GM10266 (cell line): ENCODE measurements at regions not wholly inside any gene's neighbourhood (a gene's known extent, or its start where the extent isn't known, plus 50 kb on each side); places are given as distances from the start of the nearest gene placed in this dataset.

ENCODE experiments used
- DNase-seq: peaks from one replicate; pipeline ENCODE4 v3.0.0; 2012; ENCODE audit errors: extremely low spot score
- CTCF ChIP-seq: IDR thresholded peaks from 2 replicates; pipeline ENCODE4 v1.5.1; 2012; ENCODE audit warnings: mild to moderate bottlenecking, low read depth; ENCODE audit not compliant: control insufficient read depth, insufficient read depth; ENCODE audit errors: missing control alignments

DNA sequence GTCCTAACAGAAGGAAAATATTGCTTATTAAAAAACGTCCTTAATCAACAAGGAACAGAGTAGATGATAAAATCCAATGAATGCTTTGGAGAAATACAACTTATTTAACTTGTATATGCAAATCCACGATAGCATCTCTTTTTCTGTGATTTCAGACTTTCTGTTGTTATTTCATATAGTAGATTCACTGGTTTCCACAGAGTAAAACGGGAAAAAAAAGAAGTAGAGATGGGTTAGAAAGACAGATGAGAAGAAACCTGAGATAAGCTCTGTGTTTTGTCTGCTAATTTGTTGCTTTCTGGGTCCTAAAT, 447.7 kb downstream of the RERGL start:
- no peak for DNase-seq
- TF ChIP-seq CTCF: no peak

GRCh38 chr12:17640615-17641014, 449.4 kb downstream of the RERGL start:
- no peak for TF ChIP-seq CTCF
- DNase-seq: no peak

GRCh38 chr12:17618831-17619230, 471.2 kb downstream of the RERGL start:
- DNase-seq: no peak
- TF ChIP-seq CTCF: no peak

DNA sequence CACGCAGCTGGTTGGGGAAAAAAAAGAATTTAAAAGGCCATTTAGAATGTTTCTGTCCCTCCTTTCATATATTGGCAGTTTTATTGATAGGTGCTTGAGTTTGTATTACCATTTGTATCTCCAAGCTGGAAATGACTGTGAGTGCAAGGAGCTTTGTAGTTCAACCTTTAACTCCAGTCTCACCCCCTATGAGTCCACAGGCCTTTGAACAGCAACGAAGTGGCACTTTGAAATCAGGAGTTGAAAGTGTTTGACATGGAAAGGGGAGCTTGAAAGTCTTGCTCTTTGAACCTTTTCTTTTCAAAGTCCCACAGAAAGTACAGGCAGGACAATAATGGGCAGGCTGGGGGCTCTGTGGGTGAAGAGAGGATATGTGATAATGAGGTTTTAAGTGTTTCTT, 480.3 kb downstream of the RERGL start:
- no peak for TF ChIP-seq CTCF
- no peak for DNase-seq

GRCh38 chr12:17609153-17609552, 480.8 kb downstream of the RERGL start:
- DNase-seq: no peak
- no peak for TF ChIP-seq CTCF

- no peak for DNase-seq
- no peak for TF ChIP-seq CTCF
Measured at GRCh38 chr12:17595111-17595510, 494.9 kb downstream of the RERGL start.

GRCh38 chr12:17593715-17594406, 496.1 kb downstream of the RERGL start:
- no peak for TF ChIP-seq CTCF
- DNase-seq: no peak
